ENCODE measurements at regions not wholly inside any gene's neighbourhood (a gene's known extent, or its start where the extent isn't known, plus 50 kb on each side); places are given as distances from the start of the nearest gene placed in this dataset.

- Histone ChIP-seq H3K9ac (ENCODE audit: control insufficient read depth, insufficient read depth, low read length) (no peak overlapping the region), H2AFZ (ENCODE audit: control insufficient read depth, low read depth, low read length) (no peak overlapping the region), H3K4me3 (no peak overlapping the region), H3K79me2 (ENCODE audit: control insufficient read depth, insufficient read depth, low read length) (no peaks in the 10 kb centered on the region), H3K4me2 (ENCODE audit: control insufficient read depth, insufficient read depth) (no peak overlapping the region), H3K27me3 (replicated peaks in 1 of 2; ENCODE audit: control insufficient read depth in 2 of 2, insufficient read depth in 2 of 2, low read length in 1 of 2) (no peaks in the 10 kb centered on the region), H3K4me1 (ENCODE audit: control insufficient read depth, insufficient read depth, low read length) (no peaks in the 10 kb centered on the region), H4K20me1 (ENCODE audit: control insufficient read depth, insufficient read depth) (no peaks in the 10 kb centered on the region), H3K36me3 (ENCODE audit: control insufficient read depth in 2 of 2, insufficient read depth in 2 of 2, low read length in 1 of 2) (no peaks in the 10 kb centered on the region), H3K27ac (ENCODE audit: control insufficient read depth, insufficient read depth) (no peak overlapping the region), H3K9me3 (replicated peaks; ENCODE audit: control insufficient read depth, insufficient read depth, low read length) (no peaks in the 10 kb centered on the region)
- intact Hi-C loops (cut with micrococcal nuclease; ENCODE audit: unreplicated experiment), result no loop called here
- ChIA-PET RAD21 (ENCODE audit: unreplicated experiment) (interaction anchor here (1.3 kb wide), 1 partner anchor 40 kb away, joined by 4 read pairs; no protein-coding TSS in a partner anchor), POLR2A (no interaction called here), SMC1A (ENCODE audit: uncharacterized antibody, unreplicated experiment) (interaction anchor here (0.8 to 1.3 kb wide), 2 partner anchors 12 to 48 kb away, joined by 4 read pairs; no protein-coding TSS in a partner anchor), CTCF (interaction anchor here (1.3 kb wide), 1 partner anchor 39 kb away, joined by 5 read pairs; no protein-coding TSS in a partner anchor)
- in situ Hi-C loops (cut with MboI), result no loop called here
- no peak for DNase-seq (ENCODE audit: low read depth, low spot score)
- TF ChIP-seq ATF3 (IDR thresholded peaks at IDR 0.05; ENCODE audit: borderline replicate concordance, extremely low read depth, low read depth, low read length) (no peak), GATAD2B (conservative IDR thresholded peaks at IDR 0.05; ENCODE audit: low read depth) (no peak), EED (IDR thresholded peaks at IDR 0.05; ENCODE audit: low read depth) (no peak)
- BruUV-seq (replicated peaks), result no TSS peak
- ATAC-seq, result no peak
- FAIRE-seq, result no peak
- WGBS (ENCODE audit: insufficient coverage, insufficient replicate concordance, low lambda C conversion rate, missing lambda C conversion rate), result 17% methylated on average over 3 of the region's 3 CpGs
These were observed 68.4 kb upstream of the EEF1E1 start for GRCh38 chr6:8170754-8171153.

GRCh38 chr6:8170245-8170644 is 67.9 kb upstream of the EEF1E1 start:
- BruUV-seq (replicated peaks), result no TSS peak
- H3K79me2 ChIP-seq (ENCODE audit: control insufficient read depth, insufficient read depth, low read length), result no peaks in the 10 kb centered on the region
- intact Hi-C loops (cut with micrococcal nuclease; ENCODE audit: unreplicated experiment) (no loop called here), in situ Hi-C loops (cut with MboI) (no loop called here)
- TF ChIP-seq ATF3 (IDR thresholded peaks at IDR 0.05; ENCODE audit: borderline replicate concordance, extremely low read depth, low read depth, low read length) (no peak), LARP7 (IDR thresholded peaks at IDR 0.05) (no peak), RUNX3 (IDR thresholded peaks at IDR 0.05; ENCODE audit: low read length) (no peak), ZNF274 (IDR thresholded peaks at IDR 0.05; ENCODE audit: insufficient read depth, insufficient read length) (no peak), BCL11A (IDR thresholded peaks at IDR 0.05; ENCODE audit: low read depth, low read length) (no peak), RELA (IDR thresholded peaks at IDR 0.05; ENCODE audit: borderline replicate concordance, partially characterized antibody) (no peak), HDGF (IDR thresholded peaks at IDR 0.05) (no peak), ZZZ3 (IDR thresholded peaks at IDR 0.05; ENCODE audit: control insufficient read depth, insufficient read length, low read depth) (no peak), NFIC (IDR thresholded peaks at IDR 0.05; ENCODE audit: low read depth, low read length) (no peak), FOS (IDR thresholded peaks at IDR 0.05; ENCODE audit: borderline replicate concordance, extremely low read depth, insufficient read length) (no peak), SMAD5 (IDR thresholded peaks at IDR 0.05; ENCODE audit: low read depth) (no peak)
- TF ChIP-seq, protein P1, sequence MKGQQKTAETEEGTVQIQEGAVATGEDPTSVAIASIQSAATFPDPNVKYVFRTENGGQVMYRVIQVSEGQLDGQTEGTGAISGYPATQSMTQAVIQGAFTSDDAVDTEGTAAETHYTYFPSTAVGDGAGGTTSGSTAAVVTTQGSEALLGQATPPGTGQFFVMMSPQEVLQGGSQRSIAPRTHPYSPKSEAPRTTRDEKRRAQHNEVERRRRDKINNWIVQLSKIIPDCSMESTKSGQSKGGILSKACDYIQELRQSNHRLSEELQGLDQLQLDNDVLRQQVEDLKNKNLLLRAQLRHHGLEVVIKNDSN (IDR thresholded peaks at IDR 0.05; ENCODE audit: borderline replicate concordance, extremely low read length, insufficient read depth, low read depth, low read length), result no peak
- 52% methylated on average over 3 of the region's 3 CpGs for WGBS (ENCODE audit: insufficient coverage, insufficient replicate concordance, low lambda C conversion rate, missing lambda C conversion rate)
- H3K4me1 ChIP-seq (ENCODE audit: control insufficient read depth, insufficient read depth, low read length), result no peaks in the 10 kb centered on the region
- H3K27me3 ChIP-seq (replicated peaks in 1 of 2; ENCODE audit: control insufficient read depth in 2 of 2, insufficient read depth in 2 of 2, low read length in 1 of 2), result no peaks in the 10 kb centered on the region
- ChIA-PET RAD21 (ENCODE audit: unreplicated experiment) (interaction anchor here (1.3 kb wide), 1 partner anchor 39 kb away, joined by 4 read pairs; no protein-coding TSS in a partner anchor), POLR2A (no interaction called here), SMC1A (ENCODE audit: uncharacterized antibody, unreplicated experiment) (interaction anchor here (0.8 to 1.3 kb wide), 2 partner anchors 12 to 49 kb away, joined by 4 read pairs; no protein-coding TSS in a partner anchor), CTCF (interaction anchor here (0.6 to 1.3 kb wide), 2 partner anchors 39 to 44 kb away, joined by 3 to 5 read pairs; no protein-coding TSS in a partner anchor)
- H3K36me3 ChIP-seq (ENCODE audit: control insufficient read depth in 2 of 2, insufficient read depth in 2 of 2, low read length in 1 of 2), result no peaks in the 10 kb centered on the region
- H3K4me2 ChIP-seq (ENCODE audit: control insufficient read depth, insufficient read depth), result no peak overlapping the region
- H3K9me3 ChIP-seq (replicated peaks; ENCODE audit: control insufficient read depth, insufficient read depth, low read length), result no peaks in the 10 kb centered on the region
- no peak overlapping the region for H2AFZ ChIP-seq (ENCODE audit: control insufficient read depth, low read depth, low read length)
- H3K4me3 ChIP-seq, result no peak overlapping the region
- H4K20me1 ChIP-seq (ENCODE audit: control insufficient read depth, insufficient read depth), result no peaks in the 10 kb centered on the region
- ATAC-seq (no peak), DNase-seq (ENCODE audit: low read depth, low spot score) (no peak), FAIRE-seq (no peak)
- H3K27ac ChIP-seq (ENCODE audit: control insufficient read depth, insufficient read depth), result no peak overlapping the region
- no peak overlapping the region for H3K9ac ChIP-seq (ENCODE audit: control insufficient read depth, insufficient read depth, low read length)
